GM12878 (cell line): ENCODE measurements at regions not wholly inside any gene's neighbourhood (a gene's known extent, or its start where the extent isn't known, plus 50 kb on each side); places are given as distances from the start of the nearest gene placed in this dataset.

Experiments
- ATAC-seq: fragments of 200-7000 bp; cut with Tn5 transposase; 3 replicates; pipeline ENCODE4 v1.9.1; 2020; ENCODE audit warnings: mild to moderate bottlenecking, moderate library complexity
- BruUV-seq: library from RNA; stranded (reverse); fragments of 400-500 nt; replicated peaks from 2 replicates; lab custom pipeline; 2021; lab: Mats Ljungman, UMichigan
- CTCF ChIA-PET: fragments of 300-600 bp; sonication (Branson Sonifier 250); formaldehyde crosslinking; extraction: SDS; loops from one replicate; lab custom pipeline; 2021; ENCODE audit warnings: inconsistent platforms; lab: Yijun Ruan, JAX
- POLR2A ChIA-PET: fragments of 350-600 bp; formaldehyde crosslinking; extraction: SDS; loops from one replicate; lab custom pipeline; 2021; ENCODE audit warnings: inconsistent platforms; lab: Charles Lee
- RAD21 ChIA-PET: fragments of 300-600 bp; sonication (Branson Sonifier 250); formaldehyde crosslinking; loops from one replicate; lab custom pipeline; 2023; ENCODE audit warnings: antibody characterized with exemption; ENCODE audit not compliant: unreplicated experiment; lab: Charles Lee
- SMC1A ChIA-PET: fragments of 300-600 bp; sonication (Branson Sonifier 250); formaldehyde crosslinking; loops from one replicate; lab custom pipeline; 2023; ENCODE audit not compliant: unreplicated experiment, uncharacterized antibody; lab: Charles Lee
- DNase-seq: peaks from one replicate; pipeline ENCODE4 v3.0.0-alpha.2; 2011; ENCODE audit warnings: low read depth, low spot score
- FAIRE-seq: peaks from 3 replicates; lab custom pipeline; 2011; peaks lifted over from hg19 to GRCh38; lab: Jason Lieb, UNC
- H2AFZ ChIP-seq: 2 replicates; pipeline ENCODE4 v1.6.0; 2011; ENCODE audit warnings: low read depth, low read length, control low read depth; ENCODE audit not compliant: control insufficient read depth
- H3K27ac ChIP-seq: 2 replicates; pipeline ENCODE4 v1.5.1; 2011; ENCODE audit warnings: control low read depth; ENCODE audit not compliant: control insufficient read depth, insufficient read depth
- H3K27me3 ChIP-seq, 2 experiments: replicated peaks in 1 of 2; 2 replicates each; pipeline versions ENCODE4 v1.6.0 to v1.6.1; 2011; ENCODE audit warnings: low read length in 1 of 2; ENCODE audit not compliant: control insufficient read depth in 2 of 2, insufficient read depth in 2 of 2
- H3K36me3 ChIP-seq, 2 experiments: 2 replicates each; pipeline ENCODE4 v1.5.1; 2011; ENCODE audit warnings: low read length in 1 of 2; ENCODE audit not compliant: control insufficient read depth in 2 of 2, insufficient read depth in 2 of 2
- H3K4me1 ChIP-seq: 2 replicates; pipeline ENCODE4 v1.6.1; 2011; ENCODE audit warnings: mild to moderate bottlenecking, low read length, moderate library complexity, mixed read lengths; ENCODE audit not compliant: control insufficient read depth, insufficient read depth
- H3K4me2 ChIP-seq: 2 replicates; pipeline ENCODE4 v1.6.0; 2011; ENCODE audit warnings: control low read depth; ENCODE audit not compliant: control insufficient read depth, insufficient read depth
- H3K4me3 ChIP-seq: fragments of 200-600 bp; sonication (generic); 2 replicates; pipeline ENCODE4 v1.5.1; 2016
- H3K79me2 ChIP-seq: 2 replicates; pipeline ENCODE4 v1.6.0; 2011; ENCODE audit warnings: low read length; ENCODE audit not compliant: control insufficient read depth, insufficient read depth
- H3K9ac ChIP-seq: 2 replicates; pipeline ENCODE4 v1.8.0; 2011; ENCODE audit warnings: low read length, control low read depth, mixed read lengths; ENCODE audit not compliant: control insufficient read depth, insufficient read depth
- H3K9me3 ChIP-seq: replicated peaks from 3 replicates; pipeline ENCODE4 v1.5.1; 2011; ENCODE audit warnings: mild to moderate bottlenecking, low read length; ENCODE audit not compliant: control insufficient read depth, insufficient read depth
- H4K20me1 ChIP-seq: 2 replicates; pipeline ENCODE4 v1.6.0; 2011; ENCODE audit not compliant: control insufficient read depth, insufficient read depth
- ATF3 ChIP-seq: IDR thresholded peaks from 2 replicates; pipeline ENCODE4 v1.6.1; 2011; ENCODE audit warnings: low read depth, mild to moderate bottlenecking, low read length, moderate library complexity, borderline replicate concordance; ENCODE audit errors: extremely low read depth
- BRCA1 ChIP-seq: IDR thresholded peaks from 2 replicates; pipeline ENCODE4 v1.6.1; 2011; ENCODE audit warnings: low read depth, low read length, improper control_type of control experiment
- EED ChIP-seq: sonication (generic); IDR thresholded peaks from 2 replicates; pipeline ENCODE4 v1.6.1; 2016; ENCODE audit warnings: antibody characterized with exemption, low read depth
- IRF3 ChIP-seq: fragments of 450-650 bp; IDR thresholded peaks from 2 replicates; pipeline ENCODE4 v1.6.1; 2014; ENCODE audit warnings: mild to moderate bottlenecking
- JUND ChIP-seq: IDR thresholded peaks from 2 replicates; pipeline ENCODE4 v1.6.1; 2012; ENCODE audit warnings: low read depth, mild to moderate bottlenecking, low read length, improper control_type of control experiment, moderate library complexity
- NR2C1 ChIP-seq: fragments of 450-650 bp; IDR thresholded peaks from 2 replicates; pipeline ENCODE4 v1.6.1; 2017; ENCODE audit warnings: antibody characterized with exemption, mild to moderate bottlenecking, moderate library complexity
- RCOR1 ChIP-seq: conservative IDR thresholded peaks from 2 replicates; pipeline ENCODE4 v1.6.1; 2012; ENCODE audit warnings: low read depth, low read length, improper control_type of control experiment
- RELB ChIP-seq: fragments of 450-650 bp; IDR thresholded peaks from 2 replicates; pipeline ENCODE4 v1.6.1; 2017; ENCODE audit warnings: low read depth, mild to moderate bottlenecking, moderate library complexity
- REST ChIP-seq: IDR thresholded peaks from 2 replicates; pipeline ENCODE4 v1.6.1; 2012; ENCODE audit warnings: mild to moderate bottlenecking, low read depth, low read length
- WGBS: methylation state at CpG from one replicate; pipeline ENCODE4 v1.1.6; 2016; ENCODE audit warnings: low lambda C conversion rate; ENCODE audit not compliant: insufficient replicate concordance, insufficient coverage; ENCODE audit errors: missing lambda C conversion rate; 5-methylcytosine and 5-hydroxymethylcytosine counted together
- in situ Hi-C: fragments of 300-500 bp; cut with MboI; formaldehyde crosslinking; loops from 9 replicates; pipeline ENCODE4 v1.14.3; 2018; ENCODE audit warnings: mixed read lengths
- intact Hi-C: fragments of 100-400 bp; cut with micrococcal nuclease; formaldehyde crosslinking; loops from one replicate; pipeline ENCODE4 v1.14.2; 2022; ENCODE audit not compliant: unreplicated experiment

- SMC1A ChIA-PET: no interaction called here
- POLR2A ChIA-PET: no interaction called here
- Histone ChIP-seq H3K79me2 (no peaks in the 10 kb centered on the region), H3K4me3 (no peak overlapping the region), H3K4me2 (no peak overlapping the region), H3K9me3 (no peaks in the 10 kb centered on the region; the same call in 2 of the 3 replicates), H3K4me1 (no peaks in the 10 kb centered on the region), H3K36me3 (no peaks in the 10 kb centered on the region), H2AFZ (no peak overlapping the region), H3K27ac (no peak overlapping the region), H3K27me3 (peaks cover 2 to 4% of the 10 kb centered on the region in 2 experiments; a peak in 2 of 4 replicates), H4K20me1 (no peaks in the 10 kb centered on the region), H3K9ac (no peak overlapping the region)
- no peak for DNase-seq
- RAD21 ChIA-PET: no interaction called here
- 35% methylated on average over 6 of the region's 6 CpGs for WGBS
- no TSS peak for BruUV-seq
- no peak for FAIRE-seq
- intact Hi-C loops: no loop called here
- no peak for ATAC-seq
- CTCF ChIA-PET: no interaction called here
- in situ Hi-C loops: no loop called here
- no peak for TF ChIP-seq BRCA1
- no peak for TF ChIP-seq RCOR1
Measured at GRCh38 chr5:171711571-171711970, 74.0 kb upstream of the SMIM23 start.

GRCh38 chr5:171712616-171713015, 73.0 kb upstream of the SMIM23 start:
- H3K27me3 ChIP-seq: peaks cover 2 to 4% of the 10 kb centered on the region in 2 experiments; a peak in 2 of 4 replicates
- RAD21 ChIA-PET: no interaction called here
- intact Hi-C loops: no loop called here
- H3K9ac ChIP-seq: no peak overlapping the region
- ATAC-seq (no peak), FAIRE-seq (no peak), DNase-seq (no peak)
- H4K20me1 ChIP-seq: no peaks in the 10 kb centered on the region
- H3K27ac ChIP-seq: no peak overlapping the region
- SMC1A ChIA-PET: no interaction called here
- H3K79me2 ChIP-seq: no peaks in the 10 kb centered on the region
- no peak overlapping the region for H3K4me3 ChIP-seq
- no peaks in the 10 kb centered on the region for H3K4me1 ChIP-seq
- CTCF ChIA-PET: no interaction called here
- H3K9me3 ChIP-seq: no peaks in the 10 kb centered on the region; the same call in 2 of the 3 replicates
- no TSS peak for BruUV-seq
- POLR2A ChIA-PET: no interaction called here
- 18% methylated on average over 4 of the region's 4 CpGs for WGBS
- in situ Hi-C loops: no loop called here
- H2AFZ ChIP-seq: no peak overlapping the region
- H3K4me2 ChIP-seq: no peak overlapping the region
- no peaks in the 10 kb centered on the region for H3K36me3 ChIP-seq
- no peak for TF ChIP-seq IRF3
- no peak for TF ChIP-seq REST
- no peak for TF ChIP-seq NR2C1
- TF ChIP-seq RELB: no peak
- no peak for TF ChIP-seq JUND
- no peak for TF ChIP-seq ATF3
- TF ChIP-seq EED: no peak
